ENCODE measurements at regions not wholly inside any gene's neighbourhood (a gene's known extent, or its start where the extent isn't known, plus 50 kb on each side); places are given as distances from the start of the nearest gene placed in this dataset.
A peak's percentile ranks its signal among the peaks of the same experiment; 100 is the strongest.

DNA sequence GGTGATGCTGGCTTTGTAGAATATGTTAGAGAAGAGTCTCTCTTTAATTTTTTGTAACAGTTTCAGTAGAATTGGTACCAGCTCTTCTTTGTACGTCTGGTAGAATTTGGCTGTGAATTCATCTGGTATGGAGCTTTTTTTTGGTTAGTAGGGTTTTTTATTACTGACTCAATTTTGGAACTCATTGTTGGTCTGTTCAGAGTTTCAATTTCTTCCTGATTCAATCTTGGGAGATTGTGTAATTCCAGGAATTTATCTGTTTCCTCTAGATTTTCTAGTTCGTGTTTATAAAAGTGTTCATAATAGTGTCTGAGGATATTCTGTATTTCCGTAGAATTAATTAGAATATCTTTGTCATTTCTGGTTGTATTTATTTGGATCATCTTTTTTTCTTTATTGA is 943.5 kb downstream of the TRIB2 start:
- Histone ChIP-seq H2AFZ (ENCODE audit: low read length) (no peak overlapping the region), H3K4me2 (ENCODE audit: extremely low read depth, insufficient read depth, low read length) (no peak overlapping the region), H3K9me3 (ENCODE audit: control insufficient read depth, insufficient read depth, low read depth, low read length) (no peaks in the 10 kb centered on the region), H3K27ac (ENCODE audit: insufficient read depth, low read length) (no peak overlapping the region), H3K4me1 (ENCODE audit: control insufficient read depth, extremely low read depth, insufficient read depth, low read length) (peaks cover 3% of the 10 kb centered on the region), H3K27me3 (ENCODE audit: control insufficient read depth, insufficient read depth, low read length) (no peaks in the 10 kb centered on the region), H3K79me2 (ENCODE audit: control insufficient read depth, insufficient read depth, low read length) (no peaks in the 10 kb centered on the region), H3K4me3 (replicated peaks in 1 of 4; ENCODE audit: control extremely low read depth in 1 of 4, insufficient read depth in 1 of 4, low read depth in 3 of 4, low read length in 4 of 4) (no peak overlapping the region), H4K20me1 (ENCODE audit: control insufficient read depth, extremely low read depth, insufficient read depth, low read length) (no peaks in the 10 kb centered on the region), H3K9ac (ENCODE audit: insufficient read depth, low read length) (no peak overlapping the region), H3K36me3 (ENCODE audit: control insufficient read depth, insufficient read depth, low read length) (no peaks in the 10 kb centered on the region)
- TF ChIP-seq EZH2 (IDR thresholded peaks at IDR 0.05; ENCODE audit: low read length, missing control alignments) = no peak
- TF ChIP-seq, protein P1, sequence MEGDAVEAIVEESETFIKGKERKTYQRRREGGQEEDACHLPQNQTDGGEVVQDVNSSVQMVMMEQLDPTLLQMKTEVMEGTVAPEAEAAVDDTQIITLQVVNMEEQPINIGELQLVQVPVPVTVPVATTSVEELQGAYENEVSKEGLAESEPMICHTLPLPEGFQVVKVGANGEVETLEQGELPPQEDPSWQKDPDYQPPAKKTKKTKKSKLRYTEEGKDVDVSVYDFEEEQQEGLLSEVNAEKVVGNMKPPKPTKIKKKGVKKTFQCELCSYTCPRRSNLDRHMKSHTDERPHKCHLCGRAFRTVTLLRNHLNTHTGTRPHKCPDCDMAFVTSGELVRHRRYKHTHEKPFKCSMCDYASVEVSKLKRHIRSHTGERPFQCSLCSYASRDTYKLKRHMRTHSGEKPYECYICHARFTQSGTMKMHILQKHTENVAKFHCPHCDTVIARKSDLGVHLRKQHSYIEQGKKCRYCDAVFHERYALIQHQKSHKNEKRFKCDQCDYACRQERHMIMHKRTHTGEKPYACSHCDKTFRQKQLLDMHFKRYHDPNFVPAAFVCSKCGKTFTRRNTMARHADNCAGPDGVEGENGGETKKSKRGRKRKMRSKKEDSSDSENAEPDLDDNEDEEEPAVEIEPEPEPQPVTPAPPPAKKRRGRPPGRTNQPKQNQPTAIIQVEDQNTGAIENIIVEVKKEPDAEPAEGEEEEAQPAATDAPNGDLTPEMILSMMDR (conservative IDR thresholded peaks at IDR 0.05 in 1 of 2, IDR thresholded peaks at IDR 0.05 in 1 of 2; ENCODE audit: low read depth in 1 of 2, low read length in 2 of 2) = no peak
- DNase-seq (ENCODE audit: low read depth in 2 of 2) = no peak

DNA sequence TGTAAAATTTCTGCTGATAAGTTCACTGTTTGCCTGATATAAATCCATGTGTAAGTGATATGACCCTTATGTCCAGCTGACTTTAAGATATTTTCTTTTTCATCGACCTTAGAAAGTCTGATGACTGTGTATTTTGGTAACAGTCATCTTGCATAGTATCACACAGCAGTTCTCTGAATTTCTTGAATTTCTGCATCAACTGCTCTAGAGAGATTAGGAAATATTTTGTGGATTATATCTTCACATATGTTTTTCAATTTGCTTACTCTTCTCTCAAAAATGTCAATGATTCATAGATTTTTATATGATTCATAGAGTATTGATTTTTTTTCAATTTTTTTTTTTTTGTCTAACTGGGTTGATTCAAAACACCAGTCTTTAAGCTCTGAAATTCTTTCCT is 945.3 kb downstream of the TRIB2 start:
- DNase-seq (ENCODE audit: low read depth in 2 of 2) = peak; percentile 12 to 45
- Histone ChIP-seq H3K9me3 (ENCODE audit: control insufficient read depth, insufficient read depth, low read depth, low read length) (no peaks in the 10 kb centered on the region), H3K36me3 (ENCODE audit: control insufficient read depth, insufficient read depth, low read length) (no peaks in the 10 kb centered on the region), H3K27ac (ENCODE audit: insufficient read depth, low read length) (no peak overlapping the region), H3K9ac (ENCODE audit: insufficient read depth, low read length) (no peak overlapping the region), H3K4me3 (replicated peaks in 1 of 4; ENCODE audit: control extremely low read depth in 1 of 4, insufficient read depth in 1 of 4, low read depth in 3 of 4, low read length in 4 of 4) (no peak overlapping the region), H3K27me3 (ENCODE audit: control insufficient read depth, insufficient read depth, low read length) (no peaks in the 10 kb centered on the region), H4K20me1 (ENCODE audit: control insufficient read depth, extremely low read depth, insufficient read depth, low read length) (no peaks in the 10 kb centered on the region), H3K79me2 (ENCODE audit: control insufficient read depth, insufficient read depth, low read length) (no peaks in the 10 kb centered on the region), H2AFZ (ENCODE audit: low read length) (no peak overlapping the region), H3K4me1 (ENCODE audit: control insufficient read depth, extremely low read depth, insufficient read depth, low read length) (peaks cover 3% of the 10 kb centered on the region), H3K4me2 (ENCODE audit: extremely low read depth, insufficient read depth, low read length) (no peak overlapping the region)
- no peak for TF ChIP-seq EZH2 (IDR thresholded peaks at IDR 0.05; ENCODE audit: low read length, missing control alignments)
- TF ChIP-seq, protein P1 (conservative IDR thresholded peaks at IDR 0.05 in 1 of 2, IDR thresholded peaks at IDR 0.05 in 1 of 2; ENCODE audit: low read depth in 1 of 2, low read length in 2 of 2) = no peak

GRCh38 chr2:13666582-13667414 is 950.1 kb downstream of the TRIB2 start:
- Histone ChIP-seq H3K9me3 (ENCODE audit: control insufficient read depth, insufficient read depth, low read depth, low read length) (no peaks in the 10 kb centered on the region), H3K27me3 (ENCODE audit: control insufficient read depth, insufficient read depth, low read length) (no peaks in the 10 kb centered on the region), H3K9ac (ENCODE audit: insufficient read depth, low read length) (no peak overlapping the region), H4K20me1 (ENCODE audit: control insufficient read depth, extremely low read depth, insufficient read depth, low read length) (no peaks in the 10 kb centered on the region), H3K4me1 (ENCODE audit: control insufficient read depth, extremely low read depth, insufficient read depth, low read length) (no peaks in the 10 kb centered on the region), H3K4me3 (replicated peaks in 1 of 4; ENCODE audit: control extremely low read depth in 1 of 4, insufficient read depth in 1 of 4, low read depth in 3 of 4, low read length in 4 of 4) (no peak overlapping the region), H3K79me2 (ENCODE audit: control insufficient read depth, insufficient read depth, low read length) (no peaks in the 10 kb centered on the region), H2AFZ (ENCODE audit: low read length) (no peak overlapping the region), H3K4me2 (ENCODE audit: extremely low read depth, insufficient read depth, low read length) (no peak overlapping the region), H3K36me3 (ENCODE audit: control insufficient read depth, insufficient read depth, low read length) (no peaks in the 10 kb centered on the region), H3K27ac (ENCODE audit: insufficient read depth, low read length) (no peak overlapping the region)
- TF ChIP-seq, protein P1 (conservative IDR thresholded peaks at IDR 0.05 in 1 of 2, IDR thresholded peaks at IDR 0.05 in 1 of 2; ENCODE audit: low read depth in 1 of 2, low read length in 2 of 2) = no peak
- DNase-seq (ENCODE audit: low read depth in 2 of 2) = no peak
